Neural progenitor cell (in vitro differentiated cells): ENCODE measurements at regions not wholly inside any gene's neighbourhood (a gene's known extent, or its start where the extent isn't known, plus 50 kb on each side); places are given as distances from the start of the nearest gene placed in this dataset.

Source experiments
- DNase-seq: peaks from one replicate; pipeline ENCODE4 v3.0.0-alpha.2; 2016; ENCODE audit warnings: low spot score
- H2AFZ ChIP-seq: fragments of 200-600 bp; sonication (generic); replicated peaks from 2 replicates; pipeline ENCODE4 v1.6.1; 2016; ENCODE audit warnings: antibody characterized with exemption
- H3F3A ChIP-seq: fragments of 200-600 bp; sonication (generic); 2 replicates; pipeline ENCODE4 v1.6.1; 2016; ENCODE audit warnings: antibody characterized with exemption, low read depth
- H3K27ac ChIP-seq: fragments of 200-600 bp; sonication (generic); 2 replicates; pipeline ENCODE4 v1.5.1; 2016; ENCODE audit warnings: mild to moderate bottlenecking
- H3K27me3 ChIP-seq: fragments of 200-600 bp; sonication (generic); 2 replicates; pipeline ENCODE4 v1.6.1; 2016; ENCODE audit warnings: mild to moderate bottlenecking, moderate library complexity
- H3K36me3 ChIP-seq: fragments of 200-600 bp; sonication (generic); 2 replicates; pipeline ENCODE4 v1.5.1; 2016
- H3K4me1 ChIP-seq: fragments of 200-600 bp; sonication (generic); 2 replicates; pipeline ENCODE4 v1.6.1; 2016; ENCODE audit warnings: mixed run types
- H3K4me2 ChIP-seq: fragments of 200-600 bp; sonication (generic); 2 replicates; pipeline ENCODE4 v1.6.1; 2016
- H3K4me3 ChIP-seq: fragments of 200-600 bp; sonication (generic); 2 replicates; pipeline ENCODE4 v1.5.1; 2016
- H3K79me2 ChIP-seq: fragments of 200-600 bp; sonication (generic); 2 replicates; pipeline ENCODE4 v1.6.1; 2016; ENCODE audit warnings: low read depth
- H3K9ac ChIP-seq: fragments of 200-600 bp; sonication (generic); 2 replicates; pipeline ENCODE4 v1.6.1; 2016
- H3K9me3 ChIP-seq: fragments of 200-600 bp; sonication (generic); 2 replicates; pipeline ENCODE4 v1.5.1; 2016; ENCODE audit warnings: low read depth
- H4K20me1 ChIP-seq: fragments of 200-600 bp; sonication (generic); 2 replicates; pipeline ENCODE4 v1.6.1; 2016; ENCODE audit warnings: low read depth
- H3K27ac Mint-ChIP-seq: 3 replicates; pipeline ENCODE4 v1.8.0; 2021; ENCODE audit warnings: mixed read lengths
- H3K27me3 Mint-ChIP-seq: 2 replicates; pipeline ENCODE4 v1.8.0; 2022; ENCODE audit warnings: low read depth, mild to moderate bottlenecking, inconsistent platforms, moderate library complexity, mixed read lengths; ENCODE audit not compliant: insufficient read depth
- H3K36me3 Mint-ChIP-seq: 3 replicates; pipeline ENCODE4 v1.8.0; 2021; ENCODE audit warnings: mixed read lengths
- H3K4me1 Mint-ChIP-seq: 3 replicates; pipeline ENCODE4 v1.8.0; 2021; ENCODE audit warnings: mixed read lengths
- H3K4me3 Mint-ChIP-seq: 3 replicates; pipeline ENCODE4 v1.8.0; 2021; ENCODE audit warnings: mild to moderate bottlenecking, moderate library complexity, mixed read lengths
- H3K9me3 Mint-ChIP-seq: 3 replicates; pipeline ENCODE4 v1.8.0; 2020; ENCODE audit warnings: mixed read lengths
- CTCF ChIP-seq: fragments of 200-600 bp; sonication (generic); IDR thresholded peaks from 2 replicates; pipeline ENCODE4 v1.5.1; 2017; ENCODE audit warnings: antibody characterized with exemption, mild to moderate bottlenecking
- EZH2 ChIP-seq: fragments of 200-600 bp; sonication (generic); IDR thresholded peaks from 2 replicates; pipeline ENCODE4 v1.6.1; 2017; ENCODE audit warnings: antibody characterized with exemption, mild to moderate bottlenecking, moderate library complexity
- EZH2phosphoT487 ChIP-seq: fragments of 200-600 bp; sonication (generic); IDR thresholded peaks from 2 replicates; pipeline ENCODE4 v1.6.1; 2017; ENCODE audit warnings: antibody characterized with exemption

DNA sequence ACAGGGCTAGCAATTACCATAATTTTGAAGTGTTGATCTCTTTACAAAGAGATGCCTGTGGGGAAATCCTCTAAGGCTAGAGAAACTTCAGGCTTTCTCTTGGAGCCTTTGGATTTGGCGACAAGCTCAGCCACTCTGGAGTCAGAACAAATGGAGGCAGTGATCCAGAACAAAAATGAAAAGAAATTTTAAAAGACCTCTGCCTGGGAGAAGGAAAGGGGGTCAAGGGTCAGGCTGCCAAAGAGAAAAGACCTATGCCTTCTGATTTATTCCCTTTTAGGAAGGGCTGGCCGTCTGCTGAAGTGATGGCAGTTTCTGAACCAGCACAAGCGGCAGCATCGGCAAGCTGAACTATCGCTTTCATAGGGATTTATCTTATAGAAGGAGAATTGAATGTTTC lies 140.8 kb upstream of the SFRP2 start:
- peak; percentile 90 for DNase-seq
- H3K27me3 Mint-ChIP-seq = no peaks in the 10 kb centered on the region

DNA sequence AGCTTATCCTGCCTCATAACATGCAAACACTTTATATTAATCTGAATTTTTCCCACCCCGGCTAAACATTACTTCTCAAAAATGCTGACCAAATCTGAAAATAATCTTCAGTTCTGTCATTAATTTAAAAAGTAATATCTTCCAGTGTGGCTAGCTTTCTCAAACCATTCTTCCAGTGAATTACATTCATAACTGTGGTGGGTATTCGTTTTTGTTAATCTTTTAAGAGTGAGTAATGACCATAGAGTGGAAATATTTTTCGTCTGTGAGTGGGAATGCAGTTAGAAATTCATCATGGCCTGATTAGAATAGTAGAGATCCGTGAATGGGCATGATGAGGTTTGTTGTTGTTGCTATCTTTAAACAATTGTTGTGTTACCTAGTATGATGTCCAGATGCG lies 138.6 kb upstream of the SFRP2 start:
- peak overlapping the region; percentile 90 for H3K27ac Mint-ChIP-seq
- no peak overlapping the region for H3K4me3 Mint-ChIP-seq
- Histone ChIP-seq H3K27ac (no peak overlapping the region), H2AFZ (no peak overlapping the region), H3K4me3 (no peak overlapping the region), H3K27me3 (no peaks in the 10 kb centered on the region), H3K4me1 (peaks cover 39% of the 10 kb centered on the region), H3K79me2 (no peaks in the 10 kb centered on the region), H4K20me1 (no peaks in the 10 kb centered on the region), H3K9ac (no peak overlapping the region), H3F3A (peaks cover 29% of the 10 kb centered on the region), H3K9me3 (no peaks in the 10 kb centered on the region), H3K36me3 (no peaks in the 10 kb centered on the region), H3K4me2 (no peak overlapping the region)
- H3K4me1 Mint-ChIP-seq = peaks cover 48% of the 10 kb centered on the region
- H3K27me3 Mint-ChIP-seq = no peaks in the 10 kb centered on the region
- no peak for DNase-seq
- H3K36me3 Mint-ChIP-seq = no peaks in the 10 kb centered on the region
- TF ChIP-seq EZH2 = no peak
- no peak for TF ChIP-seq EZH2phosphoT487
- TF ChIP-seq CTCF = no peak
- H3K9me3 Mint-ChIP-seq = no peaks in the 10 kb centered on the region

More for the DNA sequence above, 140.8 kb upstream of the SFRP2 start:
- Histone ChIP-seq H3K36me3 (no peaks in the 10 kb centered on the region), H3K4me2 (peak overlapping the region; percentile 77), H2AFZ (no peak overlapping the region), H3K9me3 (no peaks in the 10 kb centered on the region), H3K9ac (no peak overlapping the region), H3K79me2 (no peaks in the 10 kb centered on the region), H3K27ac (peak overlapping the region; percentile 90), H3K27me3 (no peaks in the 10 kb centered on the region), H3K4me1 (peaks cover 61% of the 10 kb centered on the region), H3F3A (peaks cover 29% of the 10 kb centered on the region), H3K4me3 (peak overlapping the region; percentile 37), H4K20me1 (no peaks in the 10 kb centered on the region)
- Mint-ChIP-seq H3K27ac (peak overlapping the region; percentile 99), H3K4me3 (peak overlapping the region; percentile 83), H3K36me3 (peaks cover 2% of the 10 kb centered on the region), H3K9me3 (no peaks in the 10 kb centered on the region), H3K4me1 (peaks cover 67% of the 10 kb centered on the region)
- TF ChIP-seq EZH2phosphoT487 (peak; percentile 39), CTCF (no peak)

GRCh38 chr4:153922148-153922547 lies 133.3 kb upstream of the SFRP2 start:
- Histone ChIP-seq H3K4me2 (no peak overlapping the region), H3K27me3 (no peaks in the 10 kb centered on the region), H3K27ac (no peak overlapping the region), H3K9ac (no peak overlapping the region), H3K79me2 (no peaks in the 10 kb centered on the region), H2AFZ (no peak overlapping the region), H3K4me1 (peaks cover 4% of the 10 kb centered on the region), H3K9me3 (no peaks in the 10 kb centered on the region), H3F3A (no peaks in the 10 kb centered on the region), H3K4me3 (no peak overlapping the region), H3K36me3 (no peaks in the 10 kb centered on the region), H4K20me1 (no peaks in the 10 kb centered on the region)
- Mint-ChIP-seq H3K27ac (no peak overlapping the region), H3K9me3 (peaks cover 3% of the 10 kb centered on the region), H3K36me3 (peaks cover 8% of the 10 kb centered on the region), H3K4me3 (no peak overlapping the region), H3K27me3 (no peaks in the 10 kb centered on the region), H3K4me1 (peaks cover 7% of the 10 kb centered on the region)
- no peak for DNase-seq
- TF ChIP-seq EZH2 (no peak), CTCF (no peak), EZH2phosphoT487 (no peak)

DNA sequence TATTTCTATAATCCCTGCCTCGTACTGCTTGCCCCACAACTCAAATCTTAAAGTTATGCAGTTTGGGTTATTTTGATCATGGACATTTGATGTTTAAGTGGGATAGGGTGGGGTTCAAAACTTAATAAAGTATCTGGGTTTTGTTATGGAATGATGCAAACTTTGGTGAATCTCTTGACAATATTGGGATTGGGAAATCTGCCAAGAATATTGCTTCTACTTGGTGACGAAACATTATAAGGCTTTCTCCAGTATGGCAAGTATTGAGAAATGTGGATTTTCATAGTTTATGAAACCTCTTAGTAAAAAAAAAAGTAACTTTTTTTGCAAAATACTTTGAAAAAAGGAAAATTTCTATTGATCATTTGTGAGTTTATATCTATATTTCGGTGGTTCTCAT lies 130.8 kb upstream of the SFRP2 start:
- Mint-ChIP-seq H3K9me3 (peaks cover 7% of the 10 kb centered on the region), H3K27me3 (no peaks in the 10 kb centered on the region), H3K4me3 (no peak overlapping the region), H3K36me3 (peaks cover 15% of the 10 kb centered on the region), H3K4me1 (peaks cover 6% of the 10 kb centered on the region), H3K27ac (no peak overlapping the region)
- Histone ChIP-seq H3K27ac (no peak overlapping the region), H3K4me3 (no peak overlapping the region), H2AFZ (no peak overlapping the region), H3F3A (no peaks in the 10 kb centered on the region), H3K4me1 (peaks cover 4% of the 10 kb centered on the region), H4K20me1 (no peaks in the 10 kb centered on the region), H3K4me2 (no peak overlapping the region), H3K79me2 (no peaks in the 10 kb centered on the region), H3K27me3 (no peaks in the 10 kb centered on the region), H3K9ac (no peak overlapping the region), H3K9me3 (no peaks in the 10 kb centered on the region), H3K36me3 (no peaks in the 10 kb centered on the region)
- TF ChIP-seq EZH2phosphoT487 (no peak), EZH2 (no peak), CTCF (no peak)
- no peak for DNase-seq
